ENCODE measurements at regions not wholly inside any gene's neighbourhood (a gene's known extent, or its start where the extent isn't known, plus 50 kb on each side); places are given as distances from the start of the nearest gene placed in this dataset.

GRCh38 chr14:84252706-84253105, 1277.2 kb upstream of the FLRT2 start:
- H3K27me3 Mint-ChIP-seq (ENCODE audit: low read depth in 2 of 2) = no peaks in the 10 kb centered on the region
- Histone ChIP-seq H3K27me3 (ENCODE audit: control insufficient read depth, insufficient read depth, low read length) (no peaks in the 10 kb centered on the region), H3K4me1 (ENCODE audit: control insufficient read depth, insufficient read depth, low read length) (no peaks in the 10 kb centered on the region), H3K36me3 (ENCODE audit: control insufficient read depth, insufficient read depth, low read length) (no peaks in the 10 kb centered on the region), H3K27ac (ENCODE audit: low read length) (no peak overlapping the region), H3K4me3 (ENCODE audit: low read length) (no peak overlapping the region), H3K9me3 (ENCODE audit: control insufficient read depth, insufficient read depth, low read length) (no peaks in the 10 kb centered on the region)
- no peak overlapping the region for H3K27ac Mint-ChIP-seq
- WGBS (ENCODE audit: insufficient coverage) = 90% methylated on average over 2 of the region's 2 CpGs
- H3K4me3 Mint-ChIP-seq = no peak overlapping the region
- DNase-seq (no peak), ATAC-seq (no peak)
- TF ChIP-seq, protein P1, sequence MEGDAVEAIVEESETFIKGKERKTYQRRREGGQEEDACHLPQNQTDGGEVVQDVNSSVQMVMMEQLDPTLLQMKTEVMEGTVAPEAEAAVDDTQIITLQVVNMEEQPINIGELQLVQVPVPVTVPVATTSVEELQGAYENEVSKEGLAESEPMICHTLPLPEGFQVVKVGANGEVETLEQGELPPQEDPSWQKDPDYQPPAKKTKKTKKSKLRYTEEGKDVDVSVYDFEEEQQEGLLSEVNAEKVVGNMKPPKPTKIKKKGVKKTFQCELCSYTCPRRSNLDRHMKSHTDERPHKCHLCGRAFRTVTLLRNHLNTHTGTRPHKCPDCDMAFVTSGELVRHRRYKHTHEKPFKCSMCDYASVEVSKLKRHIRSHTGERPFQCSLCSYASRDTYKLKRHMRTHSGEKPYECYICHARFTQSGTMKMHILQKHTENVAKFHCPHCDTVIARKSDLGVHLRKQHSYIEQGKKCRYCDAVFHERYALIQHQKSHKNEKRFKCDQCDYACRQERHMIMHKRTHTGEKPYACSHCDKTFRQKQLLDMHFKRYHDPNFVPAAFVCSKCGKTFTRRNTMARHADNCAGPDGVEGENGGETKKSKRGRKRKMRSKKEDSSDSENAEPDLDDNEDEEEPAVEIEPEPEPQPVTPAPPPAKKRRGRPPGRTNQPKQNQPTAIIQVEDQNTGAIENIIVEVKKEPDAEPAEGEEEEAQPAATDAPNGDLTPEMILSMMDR (IDR thresholded peaks at IDR 0.05) = no peak
- intact Hi-C loops (cut with micrococcal nuclease) = no loop called here
- H3K4me1 Mint-ChIP-seq = no peaks in the 10 kb centered on the region
- H3K36me3 Mint-ChIP-seq = no peaks in the 10 kb centered on the region
- H3K9me3 Mint-ChIP-seq = peaks cover 8 to 10% of the 10 kb centered on the region in 2 donors

DNA sequence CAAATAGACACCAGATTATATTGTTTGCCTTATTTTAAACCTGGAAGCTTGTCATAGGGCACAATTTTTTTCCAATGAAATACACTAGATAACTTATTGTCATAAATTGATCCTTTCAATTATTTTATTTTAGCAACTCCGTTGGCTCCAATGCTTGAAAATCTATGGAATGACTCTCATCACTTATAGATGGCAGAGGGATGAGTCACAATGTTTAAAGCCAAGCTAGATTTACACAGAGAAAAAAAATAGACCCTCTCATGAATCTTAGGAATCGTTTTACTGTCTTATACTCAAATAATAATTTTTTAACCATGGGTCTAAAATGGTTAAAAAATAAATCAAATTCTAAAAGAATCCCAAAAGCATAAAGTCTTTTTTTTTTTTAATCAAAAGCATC, 1276.6 kb upstream of the FLRT2 start:
- H3K36me3 Mint-ChIP-seq = no peaks in the 10 kb centered on the region
- no peak for ATAC-seq
- Histone ChIP-seq H3K36me3 (ENCODE audit: control insufficient read depth, insufficient read depth, low read length) (no peaks in the 10 kb centered on the region), H3K9me3 (ENCODE audit: control insufficient read depth, insufficient read depth, low read length) (no peaks in the 10 kb centered on the region), H3K27ac (ENCODE audit: low read length) (no peak overlapping the region), H3K4me1 (ENCODE audit: control insufficient read depth, insufficient read depth, low read length) (no peaks in the 10 kb centered on the region), H3K4me3 (ENCODE audit: low read length) (no peak overlapping the region), H3K27me3 (ENCODE audit: control insufficient read depth, insufficient read depth, low read length) (no peaks in the 10 kb centered on the region)
- peaks cover 4 to 5% of the 10 kb centered on the region in 2 donors for H3K9me3 Mint-ChIP-seq
- DNase-seq = no peak
- TF ChIP-seq, protein P1 (IDR thresholded peaks at IDR 0.05) = no peak
- no peak overlapping the region for H3K27ac Mint-ChIP-seq
- H3K4me3 Mint-ChIP-seq = no peak overlapping the region
- H3K27me3 Mint-ChIP-seq (ENCODE audit: low read depth in 2 of 2) = no peaks in the 10 kb centered on the region
- no peaks in the 10 kb centered on the region for H3K4me1 Mint-ChIP-seq
- no CpG with 5 or more reads among the region's 2 CpGs for WGBS (ENCODE audit: insufficient coverage)
- intact Hi-C loops (cut with micrococcal nuclease) = no loop called here

GRCh38 chr14:84254290-84254689, 1275.7 kb upstream of the FLRT2 start:
- 66% methylated on average over 4 of the region's 4 CpGs for whole genome bisulfite sequencing (ENCODE audit: insufficient coverage)
- no peaks in the 10 kb centered on the region for H3K27me3 ChIP-seq (ENCODE audit: control insufficient read depth, insufficient read depth, low read length)

GRCh38 chr14:84262932-84263331, 1267.0 kb upstream of the FLRT2 start:
- H3K27ac Mint-ChIP-seq = no peak overlapping the region
- no peaks in the 10 kb centered on the region for H3K27me3 Mint-ChIP-seq (ENCODE audit: low read depth in 2 of 2)
- no peak for DNase-seq
- ATAC-seq = no peak
- Histone ChIP-seq H3K9me3 (ENCODE audit: control insufficient read depth, insufficient read depth, low read length) (peaks cover 2% of the 10 kb centered on the region), H3K4me3 (ENCODE audit: low read length) (no peak overlapping the region), H3K36me3 (ENCODE audit: control insufficient read depth, insufficient read depth, low read length) (no peaks in the 10 kb centered on the region), H3K27ac (ENCODE audit: low read length) (no peak overlapping the region), H3K27me3 (ENCODE audit: control insufficient read depth, insufficient read depth, low read length) (no peaks in the 10 kb centered on the region), H3K4me1 (ENCODE audit: control insufficient read depth, insufficient read depth, low read length) (no peaks in the 10 kb centered on the region)
- no peak overlapping the region for H3K4me3 Mint-ChIP-seq
- no peaks in the 10 kb centered on the region for H3K36me3 Mint-ChIP-seq
- TF ChIP-seq, protein P1 (IDR thresholded peaks at IDR 0.05) = no peak
- intact Hi-C loops (cut with micrococcal nuclease) = no loop called here
- H3K9me3 Mint-ChIP-seq = peaks cover 6% of the 10 kb centered on the region in 2 donors
- no peaks in the 10 kb centered on the region for H3K4me1 Mint-ChIP-seq

More at GRCh38 chr14:84254290-84254689, 1275.7 kb upstream of the FLRT2 start:
- peaks cover 6 to 8% of the 10 kb centered on the region in 2 donors for H3K9me3 Mint-ChIP-seq
- Histone ChIP-seq H3K27ac (ENCODE audit: low read length) (no peak overlapping the region), H3K36me3 (ENCODE audit: control insufficient read depth, insufficient read depth, low read length) (no peaks in the 10 kb centered on the region), H3K4me3 (ENCODE audit: low read length) (no peak overlapping the region), H3K4me1 (ENCODE audit: control insufficient read depth, insufficient read depth, low read length) (no peaks in the 10 kb centered on the region), H3K9me3 (ENCODE audit: control insufficient read depth, insufficient read depth, low read length) (no peaks in the 10 kb centered on the region)
- TF ChIP-seq, protein P1 (IDR thresholded peaks at IDR 0.05) = no peak
- DNase-seq = no peak
- H3K27me3 Mint-ChIP-seq (ENCODE audit: low read depth in 2 of 2) = no peaks in the 10 kb centered on the region
- no peak overlapping the region for H3K27ac Mint-ChIP-seq
- no peak for ATAC-seq
- no peak overlapping the region for H3K4me3 Mint-ChIP-seq
- intact Hi-C loops (cut with micrococcal nuclease) = no loop called here
- no peaks in the 10 kb centered on the region for H3K4me1 Mint-ChIP-seq
- no peaks in the 10 kb centered on the region for H3K36me3 Mint-ChIP-seq

All from natural killer cell (primary cell).